Epithelial cell of prostate (primary cell): ENCODE measurements at regions not wholly inside any gene's neighbourhood (a gene's known extent, or its start where the extent isn't known, plus 50 kb on each side); places are given as distances from the start of the nearest gene placed in this dataset.
A peak's percentile ranks its signal among the peaks of the same experiment; 100 is the strongest.

Experiments
- DNase-seq: peaks from one replicate; pipeline ENCODE4 v3.0.0-alpha.2; 2011; ENCODE audit warnings: low read depth, low spot score
- H3K27ac ChIP-seq: fragments of 450-650 bp; 2 replicates; pipeline ENCODE4 v1.5.1; 2017; ENCODE audit warnings: mild to moderate bottlenecking

DNA sequence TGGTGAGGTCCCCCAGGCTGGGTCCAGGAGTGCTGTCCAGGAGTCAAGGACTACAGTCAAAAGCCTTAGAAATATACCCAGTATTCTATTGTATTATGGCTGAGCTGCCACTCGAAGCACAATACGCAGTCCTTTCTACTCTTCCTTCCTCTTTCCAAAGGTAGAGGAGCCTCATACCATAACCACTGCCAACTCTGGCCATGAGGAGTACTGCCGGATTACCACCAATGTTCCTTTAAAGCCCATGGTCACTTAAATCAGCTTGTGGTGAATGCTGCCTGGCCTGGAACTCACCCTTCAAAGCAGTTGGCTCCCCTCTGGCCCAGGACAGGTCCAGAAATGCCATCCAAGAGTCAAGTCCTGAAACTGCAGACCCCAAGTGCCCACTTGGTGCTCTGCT, 425.4 kb downstream of the SLC16A7 start:
- H3K27ac ChIP-seq, result no peak overlapping the region
- DNase-seq, result no peak

DNA sequence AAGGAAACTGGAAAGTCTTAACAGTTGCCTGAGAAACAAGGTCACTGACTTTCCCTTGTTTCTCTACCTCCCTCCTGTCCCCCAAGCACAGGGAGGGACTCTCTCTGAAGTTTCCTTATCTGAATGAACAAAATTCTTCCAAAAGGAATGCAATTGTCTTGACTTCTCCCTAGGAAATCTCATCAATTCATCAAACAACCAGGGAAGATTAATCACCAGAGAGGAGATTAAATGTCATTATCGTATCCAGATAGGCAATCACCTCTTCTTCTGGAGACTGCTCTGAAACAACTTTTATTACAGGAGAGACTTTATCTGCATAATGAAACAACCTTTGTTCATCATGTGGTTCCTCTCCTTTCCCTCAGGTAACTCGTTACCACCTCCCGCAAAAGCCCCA, 431.4 kb downstream of the SLC16A7 start:
- H3K27ac ChIP-seq, result no peak overlapping the region
- no peak for DNase-seq

DNA sequence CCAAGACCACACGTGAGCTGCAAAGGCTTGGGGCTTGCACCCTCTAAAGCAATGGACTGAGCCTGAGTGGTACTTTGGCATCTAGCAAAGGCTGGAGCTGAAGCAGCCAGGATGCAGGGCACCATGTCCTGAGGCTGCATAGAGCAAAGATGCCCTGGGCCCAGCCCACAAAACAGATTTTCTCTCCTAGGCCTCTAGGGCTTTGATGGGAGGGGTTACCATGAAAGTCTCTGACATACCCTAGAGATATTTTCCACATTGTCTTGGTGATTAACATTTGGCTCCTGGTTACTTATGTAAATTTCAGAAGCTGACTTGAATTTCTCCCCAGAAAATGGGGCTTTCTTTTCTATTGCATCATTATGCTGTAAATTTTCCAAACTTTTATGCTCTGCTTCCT, 438.3 kb downstream of the SLC16A7 start:
- DNase-seq, result no peak
- no peak overlapping the region for H3K27ac ChIP-seq

DNA sequence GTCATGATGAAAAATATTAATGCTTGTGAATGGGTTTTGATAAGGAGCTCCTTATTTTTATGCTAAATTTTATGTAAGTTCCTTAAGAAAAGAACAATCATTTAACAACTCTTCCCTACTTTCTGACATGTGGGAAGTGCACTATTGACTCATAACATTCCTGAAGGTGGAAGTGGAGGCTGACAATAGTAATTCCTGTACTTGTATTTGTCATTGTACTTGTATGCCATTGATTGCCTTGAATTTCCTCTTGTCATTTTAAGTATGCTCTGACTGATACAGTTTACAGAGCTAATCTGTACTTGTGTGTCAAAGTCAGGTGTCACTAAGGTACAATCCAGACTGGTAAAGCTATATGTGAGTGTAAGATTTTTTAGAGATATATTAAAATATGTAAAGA, 440.0 kb downstream of the SLC16A7 start:
- DNase-seq, result no peak
- H3K27ac ChIP-seq, result no peak overlapping the region

DNA sequence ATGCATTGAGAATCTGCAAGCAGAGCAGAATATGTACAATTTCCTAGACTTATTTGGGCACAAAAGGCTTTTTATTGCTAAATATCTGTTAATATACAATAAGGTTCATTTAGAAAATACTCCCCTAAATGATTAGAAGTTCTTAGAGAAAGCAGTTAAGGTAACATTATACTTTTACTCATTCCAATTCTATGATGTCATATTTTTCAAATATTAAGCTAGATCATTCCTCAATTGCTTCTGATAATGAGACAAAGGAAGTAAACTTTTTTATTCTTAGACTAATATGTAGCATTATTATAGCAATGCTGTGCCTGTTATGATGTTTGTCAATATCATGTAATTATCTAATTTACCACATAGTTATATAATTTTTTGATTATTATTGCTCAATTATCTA, 447.0 kb downstream of the SLC16A7 start:
- DNase-seq, result no peak
- H3K27ac ChIP-seq, result no peak overlapping the region

DNA sequence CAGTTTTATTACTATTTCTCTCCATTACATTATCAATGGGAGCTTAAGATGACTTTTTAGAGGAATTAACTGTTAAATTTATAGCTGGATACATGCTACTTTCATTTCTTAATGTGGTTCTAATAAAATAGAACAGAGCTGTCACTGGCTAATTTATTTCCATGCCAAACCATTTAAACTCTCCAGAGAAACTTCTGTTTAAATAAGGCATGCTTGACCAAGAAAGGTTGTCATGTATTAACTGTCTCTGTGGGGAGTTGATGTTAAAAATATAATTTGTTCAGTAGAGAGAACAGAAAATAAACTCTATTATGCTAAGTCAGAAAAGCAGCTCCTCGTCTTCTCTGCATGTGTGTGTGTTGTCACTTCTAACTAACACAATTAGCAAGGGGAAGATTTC, 447.4 kb downstream of the SLC16A7 start:
- no peak overlapping the region for H3K27ac ChIP-seq
- no peak for DNase-seq

DNA sequence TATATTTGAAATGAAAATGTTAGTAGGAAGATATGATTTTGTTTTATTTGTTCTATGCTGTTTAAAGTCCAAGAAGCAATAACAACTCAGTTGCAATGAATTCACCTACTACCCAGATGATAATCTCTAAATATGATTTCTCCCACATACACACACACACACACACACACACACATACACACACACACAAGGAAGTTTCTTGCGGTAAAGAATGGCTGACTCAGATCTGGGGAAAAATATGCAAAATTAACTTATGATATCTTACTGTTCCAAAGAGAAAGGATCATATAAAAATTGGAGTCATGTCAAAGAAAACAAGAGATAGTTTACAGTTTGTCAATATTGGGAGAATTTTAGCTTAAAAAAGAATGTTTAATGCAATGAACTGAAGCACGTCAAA, 456.7 kb downstream of the SLC16A7 start:
- DNase-seq, result no peak
- H3K27ac ChIP-seq, result no peak overlapping the region

DNA sequence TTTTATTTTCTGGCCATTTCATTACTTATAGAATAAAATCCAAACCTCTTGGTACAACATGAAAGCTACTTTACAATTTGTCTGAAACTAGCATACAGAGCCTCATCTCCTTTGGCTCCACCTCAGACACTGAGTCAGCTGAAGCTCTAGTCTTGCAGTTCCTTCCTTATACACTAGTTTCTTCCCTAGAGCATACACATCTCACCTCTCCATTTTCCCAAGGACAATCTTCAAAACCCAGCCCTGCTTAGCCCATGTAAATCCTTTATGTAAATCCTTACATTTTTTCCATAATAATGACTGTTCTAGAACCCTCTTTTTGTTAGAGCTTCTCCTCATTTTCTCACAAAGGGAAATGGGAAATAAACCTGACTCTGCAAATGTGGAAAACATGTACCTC, 463.4 kb downstream of the SLC16A7 start:
- H3K27ac ChIP-seq, result no peak overlapping the region
- DNase-seq, result no peak

DNA sequence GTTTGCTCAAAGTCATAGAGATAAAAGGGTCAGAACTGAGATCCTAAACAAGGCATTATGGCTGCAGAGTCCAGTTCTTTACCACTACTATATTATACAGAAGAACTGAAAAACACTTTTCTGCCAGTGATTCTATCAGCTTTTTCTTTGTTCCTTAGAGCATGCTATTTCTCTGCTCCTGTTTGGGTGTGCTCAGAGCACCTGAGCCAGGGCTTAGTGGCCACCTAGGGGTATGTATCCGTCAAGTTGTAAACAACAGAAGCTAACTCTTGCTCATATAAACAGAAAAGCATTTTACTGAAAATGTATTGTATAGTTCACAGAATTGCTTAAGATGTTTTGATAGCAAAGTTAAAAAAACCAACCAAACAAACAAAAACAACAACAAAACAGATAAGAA, 470.8 kb downstream of the SLC16A7 start:
- no peak overlapping the region for H3K27ac ChIP-seq
- no peak for DNase-seq

DNA sequence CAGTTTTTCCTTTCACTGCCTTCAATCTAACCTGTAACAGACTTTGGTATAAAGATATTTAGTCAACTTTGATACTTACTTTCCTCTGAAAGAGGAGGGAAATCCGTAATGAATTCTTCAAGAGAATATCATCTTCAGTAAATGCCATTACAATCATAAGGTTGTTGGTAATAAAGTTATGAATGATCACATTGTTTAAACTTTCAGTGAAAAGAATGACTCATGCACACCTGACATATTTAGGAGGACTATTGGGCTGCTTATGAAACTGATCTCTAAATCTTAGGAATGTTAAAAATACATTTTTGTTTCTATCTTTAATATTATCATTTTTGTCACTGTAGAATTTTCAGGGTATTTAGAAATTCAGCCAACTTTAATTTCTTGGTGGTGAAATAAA, 474.7 kb downstream of the SLC16A7 start:
- DNase-seq, result peak; percentile 37
- H3K27ac ChIP-seq, result peak overlapping the region; percentile 49

DNA sequence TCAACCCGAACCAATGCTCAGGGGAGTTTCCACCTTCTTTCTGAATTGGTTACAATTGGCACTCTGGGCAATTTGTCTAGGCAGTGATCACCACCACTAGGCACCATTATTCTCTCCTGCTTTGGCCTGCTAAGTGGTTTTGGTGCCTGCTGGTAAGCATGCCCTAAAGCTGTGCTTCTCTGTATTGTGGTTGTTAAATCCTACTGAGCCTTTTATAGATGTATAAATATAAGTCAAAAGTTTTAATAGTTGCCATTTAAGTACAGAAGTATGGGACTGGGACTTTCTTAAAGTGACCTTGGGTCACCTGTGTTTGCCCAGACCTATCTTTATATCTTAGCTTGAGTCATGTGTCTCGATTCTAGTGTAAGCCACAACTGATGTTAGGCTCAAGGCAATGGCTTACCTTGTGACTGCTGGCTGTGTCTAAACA, 475.9 kb downstream of the SLC16A7 start:
- peak overlapping the region; percentile 49 for H3K27ac ChIP-seq
- DNase-seq, result no peak

DNA sequence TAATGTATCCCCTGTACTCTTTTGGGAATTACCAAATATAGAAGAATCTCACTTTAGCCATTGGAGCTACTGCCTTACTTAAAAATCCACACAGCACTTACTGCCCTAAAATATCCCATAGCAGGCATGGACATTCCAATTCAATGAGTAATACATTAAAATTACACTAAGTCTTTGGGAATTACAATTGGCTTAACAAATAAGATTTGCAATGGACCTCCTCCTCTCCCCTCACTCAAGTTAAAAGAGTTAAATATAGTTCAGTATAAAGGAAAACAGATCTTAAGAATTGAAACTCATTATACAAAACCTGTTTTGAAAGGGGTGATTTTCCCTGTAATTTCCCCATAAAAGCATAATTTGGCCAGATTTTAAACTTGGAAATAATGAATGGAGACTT, 477.1 kb downstream of the SLC16A7 start:
- no peak for DNase-seq
- H3K27ac ChIP-seq, result no peak overlapping the region

DNA sequence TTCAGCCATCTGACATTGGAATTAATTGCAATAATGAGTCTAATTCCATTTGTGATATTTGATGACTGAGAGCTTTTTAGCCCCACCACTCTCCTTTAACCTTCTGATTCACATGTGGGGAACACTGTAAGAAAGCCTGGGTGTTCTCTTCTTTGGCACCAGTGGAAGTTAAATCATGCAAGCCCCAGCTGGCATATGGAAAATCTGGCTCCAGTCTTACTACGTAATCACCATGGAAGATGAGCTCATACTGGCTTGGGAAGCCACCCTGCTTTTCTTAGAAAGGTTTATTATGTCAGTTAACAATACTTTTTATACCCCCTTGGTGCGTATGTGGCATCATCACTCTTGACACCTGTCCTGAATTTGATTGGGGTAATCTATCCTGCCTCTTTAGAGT, 479.3 kb downstream of the SLC16A7 start:
- H3K27ac ChIP-seq, result no peak overlapping the region
- no peak for DNase-seq

DNA sequence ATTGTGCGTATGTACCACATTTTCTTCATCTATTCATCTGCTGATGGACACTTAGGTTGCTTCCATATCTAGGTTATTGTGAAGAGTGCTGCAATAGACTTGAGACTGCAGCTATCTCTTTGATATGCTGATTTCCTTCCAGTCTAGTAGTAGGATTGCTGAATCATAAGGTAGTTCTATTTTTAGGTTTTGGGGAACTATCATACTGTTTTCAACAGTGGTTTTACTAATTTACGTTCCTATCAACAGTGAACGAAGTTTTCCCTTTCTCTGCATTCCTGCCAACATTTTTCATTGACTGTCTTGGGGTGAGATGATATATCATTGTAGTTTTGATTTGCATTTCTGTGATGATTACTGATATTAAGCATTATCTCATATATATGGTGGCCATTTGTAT, 482.2 kb downstream of the SLC16A7 start:
- DNase-seq, result no peak
- no peak overlapping the region for H3K27ac ChIP-seq

DNA sequence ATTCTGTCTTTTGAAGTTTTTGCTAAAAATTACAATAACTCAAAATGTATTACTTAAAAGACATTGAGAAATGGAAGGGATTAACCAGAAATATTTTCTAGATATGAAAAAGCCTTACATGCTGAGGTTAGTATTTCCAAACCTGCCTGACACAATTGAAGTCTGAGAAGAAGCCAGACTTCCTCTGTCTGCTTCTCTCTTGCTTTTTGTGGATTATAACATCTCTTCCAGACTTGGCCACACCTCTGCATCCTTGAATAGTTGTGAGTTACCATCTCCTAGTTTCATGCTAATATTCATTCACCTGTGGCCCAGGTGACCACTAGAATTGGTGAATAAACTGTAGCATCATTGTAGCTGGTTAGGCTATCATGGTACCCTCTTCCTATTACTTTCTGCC, 497.6 kb downstream of the SLC16A7 start:
- no peak overlapping the region for H3K27ac ChIP-seq
- no peak for DNase-seq

DNA sequence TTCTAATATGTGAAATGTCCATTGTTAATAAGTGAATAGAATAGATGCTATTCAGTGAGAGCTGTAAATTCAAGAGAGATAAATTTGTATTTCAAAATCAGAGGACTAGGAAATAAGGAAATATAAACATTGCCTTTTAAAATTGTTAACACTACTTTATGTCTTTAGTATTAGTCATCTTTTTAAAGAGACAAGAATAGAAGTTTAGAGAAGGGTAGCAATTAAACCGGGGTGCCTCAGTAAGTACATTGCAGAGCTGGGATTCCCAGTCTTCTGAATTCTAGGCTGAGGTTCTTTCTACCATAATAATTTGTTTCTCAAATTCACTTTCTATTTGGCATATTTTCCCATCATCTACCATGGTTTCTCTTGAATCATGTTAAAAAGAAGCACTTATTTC, 498.6 kb downstream of the SLC16A7 start:
- no peak overlapping the region for H3K27ac ChIP-seq
- no peak for DNase-seq

DNA sequence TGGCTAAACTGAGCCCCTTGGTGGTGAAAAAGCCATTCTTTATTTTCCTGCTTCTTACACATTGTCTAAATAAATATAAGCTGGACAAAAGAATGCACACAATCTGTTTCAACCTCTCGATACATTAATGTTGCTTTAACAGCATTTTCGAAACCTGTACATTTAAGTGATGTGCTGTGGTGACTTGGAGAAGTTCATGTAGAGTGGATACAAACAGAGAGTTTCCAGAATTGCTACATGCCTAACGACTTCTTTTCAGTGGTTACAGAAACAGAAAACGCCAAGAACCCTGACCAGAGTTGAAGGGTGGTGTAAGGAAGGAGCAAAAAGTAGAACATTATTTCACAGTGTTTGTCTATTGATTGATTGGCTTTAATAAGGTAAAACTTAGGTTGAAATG, 500.9 kb downstream of the SLC16A7 start:
- no peak overlapping the region for H3K27ac ChIP-seq

DNA sequence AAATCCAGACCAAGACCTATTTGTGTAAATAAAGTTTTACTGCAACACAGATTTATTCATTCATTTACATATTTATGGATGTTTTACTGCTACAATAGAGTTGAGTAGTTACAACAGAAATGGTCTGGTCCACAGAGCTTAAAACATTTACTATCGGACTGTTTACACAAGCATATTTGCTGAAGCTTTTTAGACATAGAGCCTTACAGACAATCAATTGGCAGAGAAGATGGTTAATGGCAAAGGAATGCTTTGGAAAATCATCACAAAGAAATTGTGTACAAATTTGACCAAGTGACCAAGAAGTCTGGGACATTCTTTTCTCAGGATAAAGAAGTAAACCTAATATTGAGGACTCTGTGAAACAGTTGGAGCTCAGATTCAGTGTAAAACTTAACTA, 504.3 kb downstream of the SLC16A7 start:
- no peak for DNase-seq
- peak overlapping the region; percentile 51 for H3K27ac ChIP-seq

More for the DNA sequence above, 500.9 kb downstream of the SLC16A7 start:
- no peak for DNase-seq

DNA sequence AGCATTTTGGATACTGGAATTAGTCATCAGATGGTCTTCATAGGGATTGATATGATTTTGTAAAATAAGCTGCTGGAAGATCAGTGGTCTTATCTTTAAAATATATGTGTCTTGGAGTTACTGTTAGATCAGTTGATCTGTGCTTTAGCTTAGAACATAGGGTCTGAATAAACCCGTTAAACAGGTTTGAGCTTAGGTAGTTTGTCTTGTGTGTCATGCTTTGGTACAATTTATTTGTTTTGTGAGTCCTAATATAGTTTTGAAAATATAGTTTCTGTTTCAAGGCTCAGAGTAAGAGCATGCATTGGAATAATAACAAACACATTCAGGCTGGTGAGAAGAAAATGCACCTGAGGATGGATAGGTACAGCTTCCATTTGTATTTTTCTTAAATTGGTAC, 505.0 kb downstream of the SLC16A7 start:
- peak; percentile 22 for DNase-seq
- H3K27ac ChIP-seq, result peak overlapping the region; percentile 51

DNA sequence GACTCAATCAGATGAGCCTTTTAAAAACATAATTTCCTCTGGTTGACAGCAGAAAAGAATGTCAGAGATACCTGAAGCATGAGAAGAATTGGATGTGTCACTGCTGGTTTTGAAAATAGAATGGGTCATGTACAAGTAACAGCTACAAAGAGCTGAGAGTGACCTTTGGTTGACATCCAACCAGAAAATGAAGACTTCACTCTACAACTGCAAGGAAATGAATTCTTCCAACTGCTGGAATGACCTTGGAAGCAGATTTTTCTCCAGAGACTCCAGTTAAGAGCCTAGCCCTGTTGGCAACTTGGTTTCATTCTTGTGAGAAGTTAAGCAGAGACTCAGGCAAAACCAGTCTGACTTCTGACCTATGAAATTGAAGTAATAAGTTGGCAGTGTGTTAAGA, 505.9 kb downstream of the SLC16A7 start:
- no peak for DNase-seq
- H3K27ac ChIP-seq, result peak overlapping the region; percentile 51

DNA sequence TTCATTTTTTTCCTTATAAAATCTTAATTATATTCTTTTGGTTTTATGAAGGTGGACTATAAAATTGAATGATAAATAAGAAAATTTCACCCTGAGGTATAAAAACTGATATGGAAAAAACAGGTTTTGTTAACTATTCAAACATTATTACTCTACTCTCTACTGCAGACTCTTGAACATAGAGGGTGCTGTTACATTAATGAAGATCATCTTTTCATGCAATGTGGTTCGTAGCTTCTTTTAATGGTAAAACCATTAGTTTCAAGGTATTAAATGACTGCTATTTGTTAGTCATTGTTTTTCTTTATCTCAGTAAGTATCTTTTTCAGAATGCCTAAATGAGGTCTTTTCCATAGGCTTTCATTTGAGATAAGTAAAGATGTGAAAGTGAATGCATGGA, 510.4 kb downstream of the SLC16A7 start:
- no peak for DNase-seq
- no peak overlapping the region for H3K27ac ChIP-seq

DNA sequence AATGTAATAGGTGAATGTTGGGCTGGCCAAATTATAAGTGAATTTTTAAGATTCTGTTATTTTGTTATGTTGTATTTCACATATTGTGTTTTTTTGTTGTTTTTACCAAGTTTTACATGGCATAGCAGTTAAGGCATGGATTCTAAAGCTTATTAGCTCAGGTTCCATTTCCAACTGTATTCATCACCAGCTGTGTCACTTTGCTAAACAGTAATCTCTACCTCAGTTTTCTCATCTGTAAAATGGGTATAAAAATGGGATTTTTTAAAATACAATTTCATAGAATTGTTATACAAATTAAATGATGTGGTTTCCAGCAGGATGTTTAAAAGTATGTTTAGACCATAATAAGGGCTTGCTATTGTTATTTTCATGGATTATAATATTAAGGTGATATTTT, 512.2 kb downstream of the SLC16A7 start:
- H3K27ac ChIP-seq, result no peak overlapping the region
- DNase-seq, result no peak

DNA sequence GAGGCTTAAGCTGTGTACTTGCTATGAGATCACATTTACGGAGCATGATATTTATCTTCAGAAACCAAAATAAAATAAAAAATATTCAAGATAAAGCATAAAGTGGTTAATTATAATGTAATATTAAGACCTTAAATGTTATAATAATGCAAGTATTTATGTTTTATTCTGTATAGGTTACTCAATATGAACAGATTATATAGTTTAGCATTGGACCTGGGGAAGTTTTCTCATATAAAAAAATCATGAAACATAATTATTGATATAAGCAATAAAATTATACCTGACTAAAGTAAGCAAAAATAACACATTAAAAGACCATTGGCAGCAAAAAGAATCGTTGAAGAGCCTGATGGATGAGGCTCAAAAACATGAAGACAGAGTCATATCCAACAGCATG, 516.2 kb downstream of the SLC16A7 start:
- H3K27ac ChIP-seq, result no peak overlapping the region
- no peak for DNase-seq
